GM18520 (cell line): ENCODE measurements at regions not wholly inside any gene's neighbourhood (a gene's known extent, or its start where the extent isn't known, plus 50 kb on each side); places are given as distances from the start of the nearest gene placed in this dataset.

Experiments used
- ATAC-seq: cut with Tn5 transposase; IDR thresholded peaks from one replicate; pipeline ENCODE4 v1.9.1; 2021; ENCODE audit not compliant: unreplicated experiment

DNA sequence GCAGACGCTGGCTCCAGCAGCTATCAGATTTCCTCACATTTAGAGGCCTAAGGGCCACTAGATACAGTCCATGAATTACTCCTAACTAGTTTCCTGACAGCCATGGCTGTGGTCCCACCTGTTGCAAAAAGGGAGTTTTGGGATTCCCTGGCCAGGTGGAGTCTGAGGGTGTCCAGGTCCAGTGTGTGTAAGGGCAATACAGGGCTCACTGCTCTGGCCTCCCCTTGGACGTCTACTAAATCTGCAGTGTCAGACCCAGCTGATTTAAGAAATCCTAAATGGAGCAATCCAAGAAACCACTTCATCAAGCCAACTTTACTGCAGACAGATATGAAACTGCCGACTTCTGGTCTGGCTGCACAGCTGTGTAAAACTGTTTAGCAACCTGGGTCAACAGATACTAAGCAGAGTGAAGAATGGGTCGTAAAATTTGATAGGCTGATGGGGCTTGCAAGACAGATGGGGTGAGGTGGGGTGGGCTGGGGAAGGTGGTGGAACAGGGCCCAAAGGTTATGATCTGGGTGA, 116.4 kb downstream of the GADD45G start:
- no peak for ATAC-seq

DNA sequence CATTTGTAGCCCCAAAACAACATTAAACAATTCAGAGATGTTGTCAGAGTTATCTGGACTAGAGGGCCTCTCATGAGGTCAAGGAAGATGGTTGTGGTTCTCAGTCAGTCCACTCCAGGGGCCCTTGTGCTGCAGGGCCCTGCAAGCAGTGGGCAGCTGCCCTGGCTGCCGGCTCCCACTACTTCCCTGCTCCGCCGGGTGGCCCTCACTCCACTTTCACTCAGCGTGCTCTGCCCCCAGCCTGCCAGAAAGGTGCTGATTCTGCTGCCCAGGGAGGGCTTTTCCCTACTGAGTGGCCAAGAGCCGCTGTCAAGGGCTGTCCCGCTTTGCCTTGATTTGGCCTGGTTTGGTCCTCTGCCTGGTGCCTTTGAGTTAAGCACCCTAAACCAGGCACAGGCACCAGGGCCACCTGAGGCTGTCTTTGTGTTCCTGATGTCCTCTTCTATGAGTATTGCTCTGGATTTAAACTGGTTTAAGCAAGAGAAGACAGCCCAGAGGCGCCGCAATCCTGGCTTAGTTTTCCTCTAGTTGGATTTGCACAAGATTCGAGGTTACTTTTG, 117.2 kb downstream of the GADD45G start:
- no peak for ATAC-seq

DNA sequence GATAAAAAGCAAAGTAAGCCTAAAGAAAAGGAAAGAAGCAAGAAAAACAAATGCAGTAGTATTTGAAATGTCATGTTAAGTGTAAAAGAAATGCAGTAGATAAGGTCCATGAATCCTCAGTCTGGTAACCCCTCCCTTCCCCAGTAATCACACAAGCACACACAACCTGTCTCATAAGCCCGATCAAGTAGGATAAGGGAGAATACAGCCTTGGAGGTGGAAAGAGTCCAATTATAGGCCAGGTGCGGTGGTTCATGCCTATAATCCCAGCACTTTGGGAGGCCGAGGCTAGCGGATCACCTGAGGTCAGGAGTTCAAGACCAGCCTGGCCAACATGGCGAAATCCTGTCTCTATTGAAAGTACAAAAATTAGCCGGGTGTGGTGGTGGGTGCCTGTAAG, 117.9 kb downstream of the GADD45G start:
- no peak for ATAC-seq

DNA sequence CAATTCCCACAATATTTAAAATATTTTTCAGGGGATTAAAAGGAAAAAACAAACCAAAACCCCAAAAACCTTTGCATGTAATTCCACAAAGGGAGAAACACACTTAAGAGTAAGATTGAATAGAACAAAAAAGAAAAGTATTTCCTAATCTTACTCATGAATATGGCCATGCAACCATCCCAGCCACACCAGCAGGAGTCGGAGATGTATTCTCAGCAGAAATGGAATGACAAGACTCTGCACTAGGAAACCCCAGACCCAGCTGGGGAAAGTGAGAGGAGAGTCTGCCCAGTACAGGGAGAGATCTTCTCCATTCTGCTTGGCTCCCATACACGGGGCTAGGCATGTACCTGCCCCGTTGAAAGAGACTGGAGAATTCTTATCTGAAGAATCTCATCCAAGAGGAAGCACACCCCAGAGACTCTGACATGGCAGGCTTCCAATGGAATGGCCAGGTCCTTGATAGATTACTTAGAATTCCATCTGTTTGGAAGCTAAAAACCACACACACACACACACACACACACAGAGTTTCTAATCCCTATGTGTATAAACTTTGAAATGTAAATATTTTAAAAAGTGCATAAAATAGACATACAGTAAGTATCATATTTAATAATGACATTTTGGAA, 118.8 kb downstream of the GADD45G start:
- no peak for ATAC-seq

DNA sequence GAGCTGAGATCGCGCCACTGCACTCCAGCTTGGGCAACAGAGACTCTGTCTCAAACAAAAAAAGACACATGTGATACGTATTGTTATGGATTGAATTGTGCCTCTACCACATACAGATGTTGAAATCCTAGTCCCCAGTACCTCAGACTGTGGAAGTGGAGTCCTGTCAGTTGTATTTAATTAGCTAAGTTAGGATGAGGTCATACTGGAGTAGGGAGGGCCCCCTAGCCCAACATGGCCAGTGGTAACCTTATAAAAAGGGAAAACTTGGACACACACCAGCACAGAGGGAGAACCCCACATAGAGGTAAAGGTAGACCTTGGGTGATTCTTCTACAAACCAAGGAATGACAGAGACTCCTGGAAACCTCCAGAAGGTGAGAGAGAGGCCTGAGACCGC, 119.8 kb downstream of the GADD45G start:
- no peak for ATAC-seq

DNA sequence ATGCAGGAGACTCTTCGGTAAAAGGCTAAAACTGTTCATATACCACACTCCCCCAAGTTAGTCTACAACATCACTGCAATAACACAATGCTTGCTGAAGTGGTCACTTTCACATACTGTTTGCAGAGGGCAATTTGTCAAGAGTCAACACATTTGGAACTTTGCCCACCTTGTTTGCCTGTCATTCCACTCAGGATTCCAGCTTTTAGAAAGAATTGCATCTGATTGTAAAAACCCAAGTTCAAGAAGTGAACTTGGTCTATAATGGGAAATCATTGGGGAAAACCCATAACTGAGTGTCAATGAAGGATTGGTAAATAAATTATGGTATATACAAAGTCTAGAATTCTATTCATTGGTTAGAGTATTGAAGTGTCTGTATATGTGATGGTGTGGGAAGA, 120.5 kb downstream of the GADD45G start:
- ATAC-seq: no peak

DNA sequence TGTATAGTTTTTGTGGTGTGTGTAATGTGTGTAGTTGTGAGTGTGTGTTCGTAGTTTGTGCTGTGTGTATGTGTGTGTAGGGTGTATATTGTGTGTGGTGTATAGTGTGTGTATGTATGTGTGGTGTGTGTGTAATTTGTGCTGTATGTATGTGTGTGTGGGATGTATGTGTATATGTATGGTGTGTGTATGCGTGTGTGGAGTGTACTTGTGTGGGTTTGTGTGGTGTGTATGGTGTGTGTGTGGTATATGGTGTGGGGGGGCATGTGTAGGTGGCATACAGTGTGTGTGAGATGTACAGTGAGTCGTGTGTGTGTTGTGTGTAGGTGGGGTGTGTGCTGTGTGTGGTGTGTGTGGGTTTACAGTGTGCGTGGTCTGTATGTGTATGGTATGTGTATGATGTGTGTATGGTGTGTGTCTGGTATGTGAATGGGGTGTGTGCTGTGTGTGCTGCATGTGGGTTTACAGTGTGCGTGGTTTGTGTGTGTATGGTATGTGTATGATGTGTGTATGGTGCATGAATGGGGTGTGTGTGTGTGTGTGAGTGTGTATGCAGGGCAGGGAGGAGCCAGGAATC, 125.2 kb downstream of the GADD45G start:
- ATAC-seq: no peak

DNA sequence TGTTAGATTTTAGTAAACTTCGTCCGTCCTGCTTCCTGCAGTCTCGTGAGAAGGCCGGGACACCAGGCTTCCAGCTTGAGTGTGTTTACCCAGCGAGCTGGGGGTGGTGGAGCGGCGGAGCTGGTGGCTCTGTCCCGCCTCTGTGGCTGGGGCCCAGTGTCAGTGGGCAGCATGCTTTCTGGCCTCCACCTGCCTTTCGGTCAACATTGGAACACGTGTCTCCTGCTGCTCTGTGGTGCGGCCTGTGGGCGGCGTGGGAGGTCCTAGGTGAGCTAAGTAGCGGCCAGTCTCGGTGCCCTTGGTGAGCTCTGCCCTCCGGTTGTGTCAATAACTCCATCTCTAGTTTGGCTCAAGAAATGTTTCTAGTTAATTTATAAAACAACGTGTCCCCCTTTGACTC, 125.9 kb downstream of the GADD45G start:
- ATAC-seq: no peak

DNA sequence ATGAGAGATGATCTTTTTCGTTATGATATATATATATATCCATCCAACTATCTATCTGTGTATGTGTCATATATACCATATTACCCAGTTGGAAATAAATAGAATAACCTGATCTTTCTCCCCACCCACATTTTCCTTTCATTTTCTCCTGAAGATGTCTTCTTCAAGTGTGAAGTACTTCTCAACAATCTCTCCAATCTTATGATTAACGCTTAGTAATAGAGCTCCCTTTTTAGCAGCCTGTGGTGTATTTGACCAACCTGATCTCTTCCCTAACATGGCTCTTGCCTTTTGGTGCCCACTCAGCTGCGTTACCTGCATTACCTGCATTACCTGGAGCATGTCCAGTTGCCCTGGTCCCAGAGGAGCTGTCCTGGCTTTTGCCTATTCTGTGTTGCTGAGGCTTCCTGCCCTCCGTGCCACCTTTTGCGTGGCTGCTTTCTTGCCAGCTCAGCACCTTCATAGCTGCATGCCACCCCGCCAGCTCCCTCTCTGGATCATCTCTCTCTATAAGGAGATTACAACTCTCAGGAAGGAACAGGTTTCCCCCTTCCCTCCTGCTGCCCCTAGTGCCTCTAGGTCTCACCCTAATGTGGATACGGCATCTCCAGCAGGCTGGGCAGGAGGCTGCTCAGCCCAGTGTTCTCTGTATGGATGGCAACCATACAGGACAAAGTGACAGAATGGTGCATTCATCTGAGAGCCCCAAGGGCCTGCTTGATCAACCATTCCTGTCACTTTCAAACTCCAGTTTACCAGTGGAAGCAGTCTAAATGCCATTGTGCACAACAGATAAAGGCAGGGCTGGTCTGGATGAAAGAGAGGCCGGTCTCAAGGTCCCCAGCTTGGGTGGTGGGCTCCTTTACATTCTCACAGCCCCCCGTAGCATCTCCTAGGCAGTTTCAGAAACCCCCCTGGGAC, 126.7 kb downstream of the GADD45G start:
- no peak for ATAC-seq

DNA sequence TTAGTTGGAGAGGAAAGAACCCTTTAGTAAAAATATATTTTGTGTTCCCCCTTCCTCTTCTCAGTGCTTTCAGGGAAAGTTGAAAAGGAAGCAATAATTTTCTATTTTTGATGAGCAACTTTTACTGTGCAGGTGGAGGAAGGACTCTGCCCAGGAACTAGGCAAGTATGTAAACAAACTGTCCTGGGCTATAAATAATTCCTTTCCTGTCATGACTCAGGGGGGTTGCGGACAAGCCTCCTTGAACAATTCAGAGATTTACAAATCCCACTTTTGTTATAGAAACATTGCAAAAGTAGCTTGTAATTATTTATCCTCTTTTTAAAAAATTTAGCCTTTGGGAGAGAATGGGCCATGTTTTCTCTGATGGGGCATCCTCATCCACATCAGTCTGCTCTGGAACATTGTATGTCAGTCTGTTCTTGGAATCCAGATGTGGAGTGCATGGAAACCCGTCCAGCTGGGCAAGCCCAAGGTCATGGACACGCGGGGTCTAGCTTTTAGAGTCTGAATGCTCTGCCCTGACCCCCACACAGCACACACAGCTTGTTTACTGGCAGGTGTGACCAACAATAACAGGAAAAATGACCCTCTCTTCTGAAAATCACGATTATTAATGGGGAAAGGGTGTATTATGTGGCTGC, 127.6 kb downstream of the GADD45G start:
- ATAC-seq: no peak

DNA sequence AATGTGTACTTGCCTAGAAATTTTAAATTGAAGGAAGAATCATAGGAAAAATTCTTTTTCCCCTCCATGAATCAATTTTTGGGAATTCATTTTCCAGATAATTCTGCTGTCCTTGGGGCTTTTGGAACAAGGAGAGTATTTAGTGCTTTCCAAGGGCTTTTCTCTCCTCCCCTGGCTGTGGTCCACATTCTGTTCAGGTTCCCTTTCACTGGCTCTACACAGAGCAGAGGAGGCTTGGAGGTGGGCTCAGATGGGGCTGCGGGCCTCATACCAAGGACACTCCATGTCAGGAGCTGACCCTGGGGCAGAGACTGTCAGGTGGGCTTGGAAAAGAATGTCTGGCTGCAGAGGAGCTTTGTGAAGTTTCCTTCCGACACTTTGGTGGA, 128.1 kb downstream of the GADD45G start:
- no peak for ATAC-seq

DNA sequence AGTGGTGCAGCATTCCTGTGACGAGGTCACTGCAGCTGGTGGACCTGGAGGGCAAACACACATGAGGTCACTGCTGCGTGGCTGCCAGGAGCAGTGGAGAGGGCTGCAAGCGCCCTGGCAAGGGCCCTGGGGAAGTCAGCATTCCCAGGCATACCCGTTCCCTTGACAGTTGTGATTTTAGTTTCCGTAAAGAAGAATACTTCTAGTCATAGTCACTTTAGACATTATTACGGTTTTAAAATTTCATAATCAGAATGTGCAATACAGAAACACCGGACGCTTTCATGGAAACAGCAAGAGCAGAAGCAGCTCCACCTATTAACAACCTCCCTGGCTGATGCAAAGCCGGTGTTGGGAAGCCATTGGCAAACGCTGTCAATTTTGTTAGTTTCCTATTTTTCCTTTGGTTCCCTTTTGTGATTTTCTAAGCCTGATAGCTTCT, 129.8 kb downstream of the GADD45G start:
- ATAC-seq: no peak

DNA sequence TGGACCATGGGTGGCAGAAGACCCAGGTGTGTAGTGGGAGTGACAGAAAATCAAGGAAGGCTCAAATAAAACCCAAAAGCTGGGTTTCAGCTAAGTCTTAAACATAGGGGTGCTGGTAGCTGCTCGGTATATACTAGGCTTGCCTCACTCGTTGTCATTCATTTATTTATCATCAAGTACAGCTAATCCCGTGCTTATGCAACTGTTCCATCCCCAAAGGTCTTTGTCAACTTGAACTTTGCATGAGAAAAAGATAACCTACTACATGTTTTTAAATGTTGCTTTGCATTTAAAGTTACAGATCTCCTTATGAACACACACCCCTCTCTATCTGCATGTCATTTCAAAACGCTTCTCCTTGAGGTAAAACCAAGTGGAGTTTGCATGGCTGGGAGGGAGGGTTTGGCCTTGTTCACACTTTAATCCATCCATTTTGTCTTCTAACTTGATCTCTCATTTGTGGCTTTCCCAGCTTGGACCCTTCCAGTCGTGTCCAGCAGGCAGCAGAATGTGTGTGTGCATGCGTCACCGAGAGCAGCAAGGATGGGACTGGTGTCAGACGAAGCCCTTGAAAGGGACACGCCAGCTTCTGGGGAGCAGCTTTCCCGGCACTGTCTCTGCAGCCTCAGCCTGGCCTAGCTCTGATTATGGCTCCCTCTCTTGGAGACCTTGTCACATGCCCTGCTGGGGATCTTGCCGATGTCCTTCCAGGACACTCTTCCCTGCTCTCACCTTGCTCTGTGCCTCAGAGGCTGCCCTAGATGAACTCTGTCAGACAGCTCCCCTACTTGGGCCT, 133.5 kb downstream of the GADD45G start:
- no peak for ATAC-seq

DNA sequence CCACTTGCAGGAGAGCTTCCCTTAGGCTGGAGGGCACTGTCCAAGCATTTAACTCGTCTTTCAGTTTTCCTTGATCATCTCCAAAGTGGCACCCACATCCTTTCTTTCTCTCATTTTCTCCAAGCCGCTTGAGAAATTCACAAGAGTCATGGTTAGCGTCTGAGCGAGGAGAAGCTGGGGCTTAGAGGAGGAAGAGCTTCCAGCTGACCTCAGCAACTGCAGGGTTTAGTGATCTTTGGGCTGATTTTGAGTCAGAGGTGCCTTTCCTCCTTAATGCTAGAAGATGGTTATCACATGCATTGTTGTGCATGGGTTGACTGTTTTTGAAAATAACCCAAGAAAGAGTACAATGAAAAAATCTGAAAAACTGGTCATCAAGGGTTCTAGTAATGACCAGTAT, 134.7 kb downstream of the GADD45G start:
- no peak for ATAC-seq

DNA sequence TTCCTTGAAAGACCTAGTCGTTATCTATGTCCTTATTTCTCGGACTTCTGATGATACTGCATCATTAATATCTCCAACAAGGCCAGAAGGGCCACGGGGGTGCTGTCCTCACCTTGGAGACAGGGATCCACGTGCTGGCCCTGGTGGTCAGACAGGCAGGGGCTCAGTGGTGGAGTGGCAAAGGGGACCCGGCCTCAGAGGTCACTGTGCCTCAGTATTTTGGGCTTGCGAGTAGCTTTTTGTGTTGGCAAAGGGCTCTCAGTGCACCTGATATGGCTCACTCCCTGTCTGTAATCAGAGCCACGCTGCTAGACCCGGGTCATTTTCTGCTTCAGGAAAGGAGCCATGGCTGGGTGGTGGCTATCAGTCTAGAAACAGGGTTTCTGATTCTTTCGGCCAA, 135.1 kb downstream of the GADD45G start:
- ATAC-seq: no peak

DNA sequence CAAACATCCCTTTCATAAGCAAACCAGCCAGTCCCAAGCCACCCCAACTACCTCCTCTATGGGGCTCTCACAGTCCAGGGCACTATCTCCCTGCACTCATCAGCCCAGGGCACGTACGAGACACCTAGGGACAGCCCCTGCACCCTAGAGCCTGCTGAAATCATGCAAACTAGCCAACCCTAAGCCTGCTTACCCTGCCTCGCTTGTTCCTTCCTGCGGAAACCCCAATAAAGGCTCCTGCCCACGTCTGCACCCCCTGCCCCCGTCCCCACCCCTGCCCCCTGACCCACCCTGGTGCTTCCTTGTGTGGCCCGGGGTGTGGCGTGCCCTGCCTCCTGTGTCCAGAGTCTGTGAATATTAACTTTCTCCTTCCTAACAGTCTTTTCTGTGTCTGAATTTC, 135.9 kb downstream of the GADD45G start:
- peak; percentile 45 for ATAC-seq

DNA sequence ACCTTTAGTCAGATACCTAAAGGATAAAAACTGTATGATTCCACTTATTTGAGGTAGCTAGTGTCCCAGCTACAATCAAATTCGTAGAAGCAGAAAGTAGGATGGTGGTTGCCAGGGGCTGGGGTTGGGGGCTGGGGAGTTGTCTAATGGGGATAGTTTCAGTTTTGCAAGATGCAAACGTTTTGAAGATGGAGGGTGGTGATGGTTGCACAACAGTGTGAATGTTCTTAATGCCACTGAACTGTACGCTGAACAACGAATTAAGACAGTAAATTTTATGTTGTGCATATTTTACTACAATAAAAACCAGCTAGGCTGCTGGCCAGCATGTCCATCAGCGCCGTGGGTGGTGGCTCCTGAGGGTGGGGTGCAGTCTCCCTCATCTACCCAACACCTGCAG, 137.8 kb downstream of the GADD45G start:
- ATAC-seq: no peak

DNA sequence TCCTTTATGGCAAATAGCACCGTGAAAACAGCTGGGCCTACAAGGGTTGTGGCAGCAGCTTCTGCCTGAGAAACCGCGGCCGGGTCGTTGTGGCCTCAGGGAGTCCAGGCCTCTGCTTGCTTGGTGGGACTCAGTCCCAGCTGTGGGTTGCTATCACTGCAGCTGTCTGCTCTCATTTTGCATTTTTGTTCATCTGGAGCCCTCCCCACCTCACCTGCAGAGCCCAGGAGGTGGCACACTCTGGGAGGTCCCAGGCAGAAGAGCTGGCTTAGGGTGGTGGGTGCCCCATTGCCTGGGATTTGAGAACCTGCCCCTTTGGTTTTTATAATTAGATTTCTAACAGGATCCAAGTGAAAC, 138.4 kb downstream of the GADD45G start:
- ATAC-seq: no peak

DNA sequence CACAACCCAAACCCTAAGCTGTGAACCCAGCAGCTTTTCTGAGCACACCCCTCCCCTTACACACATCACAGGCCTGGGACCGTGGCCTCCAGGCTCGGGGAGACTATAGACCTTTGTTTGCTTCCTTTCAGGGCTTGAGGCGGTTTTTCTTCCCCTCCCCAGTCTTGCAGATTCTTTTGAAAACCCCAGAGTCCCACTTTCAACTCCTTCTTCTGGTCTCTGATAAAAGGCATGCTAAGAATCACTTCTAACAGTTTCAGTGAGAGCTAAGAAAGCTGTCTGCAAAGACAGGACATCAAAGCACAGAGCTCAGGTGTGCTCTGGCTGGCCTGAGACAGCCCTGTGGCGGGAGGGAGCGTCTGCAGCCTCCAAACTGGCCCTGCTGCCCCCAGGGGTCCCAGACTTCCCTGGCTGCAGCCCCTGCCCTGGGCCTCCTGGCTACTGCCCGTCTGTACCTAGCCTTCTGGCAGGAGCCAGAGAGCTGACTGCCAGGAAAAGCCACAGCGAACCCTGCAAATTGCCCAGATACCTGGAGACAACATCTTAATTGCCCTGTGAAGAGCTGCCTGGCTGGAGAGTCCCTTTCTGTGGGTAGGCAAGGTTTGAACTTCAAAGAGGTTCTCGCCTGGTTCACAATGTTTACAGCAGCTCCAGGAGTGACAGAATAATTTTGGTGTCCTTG, 138.9 kb downstream of the GADD45G start:
- ATAC-seq: no peak

DNA sequence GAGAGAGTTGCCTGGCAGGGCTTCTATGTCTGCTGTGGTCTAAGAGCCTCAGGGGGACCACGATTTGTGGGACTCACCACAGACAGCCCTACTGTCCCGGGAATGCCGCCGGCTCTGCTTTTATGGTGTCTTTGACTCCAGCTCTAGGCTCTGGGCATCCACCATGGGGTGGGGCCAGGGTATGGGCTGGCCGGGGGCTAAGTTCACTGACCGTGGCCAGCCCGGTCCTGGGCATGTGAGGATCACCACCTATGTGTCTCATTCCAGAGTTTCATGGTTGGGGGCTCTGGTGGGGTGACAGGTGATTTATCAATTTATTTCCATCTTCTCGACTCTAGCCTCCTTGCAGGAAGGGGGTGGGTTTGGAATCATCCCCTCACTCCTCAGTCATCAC, 139.4 kb downstream of the GADD45G start:
- no peak for ATAC-seq
